ENCODE measurements at regions not wholly inside any gene's neighbourhood (a gene's known extent, or its start where the extent isn't known, plus 50 kb on each side); places are given as distances from the start of the nearest gene placed in this dataset.

DNA sequence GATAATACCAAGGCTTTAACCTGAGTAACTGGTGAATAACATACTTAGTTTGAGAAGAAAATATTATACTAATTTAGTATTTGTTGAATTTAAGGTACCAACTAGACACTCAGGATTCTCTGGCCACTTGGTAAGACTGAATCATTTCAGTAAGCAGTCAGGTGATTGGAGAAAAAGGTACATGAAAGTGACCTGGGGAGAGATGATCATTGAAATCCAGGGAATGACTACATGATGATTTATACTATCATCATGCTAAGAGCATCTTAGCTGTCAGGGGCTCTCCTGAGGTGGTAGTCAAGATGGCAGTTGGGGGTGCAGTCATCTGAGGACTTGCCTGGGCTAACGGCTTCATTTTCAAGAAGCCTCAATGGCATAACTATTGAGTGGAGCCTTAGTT lies 571.2 kb upstream of the ACVR2A start:
- TF ChIP-seq, protein P1, sequence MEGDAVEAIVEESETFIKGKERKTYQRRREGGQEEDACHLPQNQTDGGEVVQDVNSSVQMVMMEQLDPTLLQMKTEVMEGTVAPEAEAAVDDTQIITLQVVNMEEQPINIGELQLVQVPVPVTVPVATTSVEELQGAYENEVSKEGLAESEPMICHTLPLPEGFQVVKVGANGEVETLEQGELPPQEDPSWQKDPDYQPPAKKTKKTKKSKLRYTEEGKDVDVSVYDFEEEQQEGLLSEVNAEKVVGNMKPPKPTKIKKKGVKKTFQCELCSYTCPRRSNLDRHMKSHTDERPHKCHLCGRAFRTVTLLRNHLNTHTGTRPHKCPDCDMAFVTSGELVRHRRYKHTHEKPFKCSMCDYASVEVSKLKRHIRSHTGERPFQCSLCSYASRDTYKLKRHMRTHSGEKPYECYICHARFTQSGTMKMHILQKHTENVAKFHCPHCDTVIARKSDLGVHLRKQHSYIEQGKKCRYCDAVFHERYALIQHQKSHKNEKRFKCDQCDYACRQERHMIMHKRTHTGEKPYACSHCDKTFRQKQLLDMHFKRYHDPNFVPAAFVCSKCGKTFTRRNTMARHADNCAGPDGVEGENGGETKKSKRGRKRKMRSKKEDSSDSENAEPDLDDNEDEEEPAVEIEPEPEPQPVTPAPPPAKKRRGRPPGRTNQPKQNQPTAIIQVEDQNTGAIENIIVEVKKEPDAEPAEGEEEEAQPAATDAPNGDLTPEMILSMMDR (IDR thresholded peaks at IDR 0.05): no peak
- TF ChIP-seq POLR2A (IDR thresholded peaks at IDR 0.05): no peak

All from sigmoid colon (tissue), 3 donors.